ENCODE measurements at regions not wholly inside any gene's neighbourhood (a gene's known extent, or its start where the extent isn't known, plus 50 kb on each side); places are given as distances from the start of the nearest gene placed in this dataset.

DNA sequence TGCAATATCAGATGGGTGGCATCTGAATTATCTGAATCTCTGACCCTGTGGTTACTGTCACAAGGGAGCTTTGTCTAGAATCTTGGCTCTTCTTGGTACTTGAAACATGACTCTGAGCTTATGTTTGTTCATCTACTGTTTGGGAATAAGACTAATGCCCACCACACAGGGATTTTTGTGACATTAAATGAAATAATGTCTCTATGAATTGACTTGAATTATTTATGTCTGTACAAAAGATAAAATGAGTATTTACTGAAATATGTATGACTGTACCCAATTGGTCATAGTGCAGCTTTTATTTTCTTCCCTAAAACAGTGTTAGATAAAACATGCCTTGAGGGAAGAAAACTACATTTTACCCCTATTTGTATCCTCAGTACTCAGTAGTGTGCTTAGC is 87.9 kb upstream of the ZPLD1 start:
- no peak for DNase-seq (ENCODE audit: low read depth, low spot score)
- Histone ChIP-seq H3K4me1 (ENCODE audit: control insufficient read depth, extremely low read depth, insufficient read depth, low read length) (no peaks in the 10 kb centered on the region), H2AFZ (ENCODE audit: low read depth, low read length) (no peak overlapping the region), H3K27ac (ENCODE audit: insufficient read depth, low read depth, low read length) (no peak overlapping the region), H3K9me3 (replicated peaks; ENCODE audit: control insufficient read depth, insufficient read depth, low read length) (no peaks in the 10 kb centered on the region), H3K9me1 (replicated peaks; ENCODE audit: control insufficient read depth, extremely low read depth, insufficient read depth, low read length) (no peaks in the 10 kb centered on the region), H3K27me3 (ENCODE audit: control insufficient read depth in 2 of 2, insufficient read depth in 2 of 2, low read length in 2 of 2) (peaks cover 6 to 11% of the 10 kb centered on the region in 2 experiments), H3K79me2 (ENCODE audit: control insufficient read depth, insufficient read depth, low read length) (no peaks in the 10 kb centered on the region), H4K20me1 (replicated peaks; ENCODE audit: control insufficient read depth, extremely low read depth, insufficient read depth, low read length) (no peaks in the 10 kb centered on the region), H3K4me2 (ENCODE audit: insufficient read depth, low read length) (no peak overlapping the region), H3K4me3 (replicated peaks in 1 of 3; ENCODE audit: insufficient read depth in 1 of 3, low read depth in 1 of 3, low read length in 3 of 3) (no peak overlapping the region), H3K36me3 (ENCODE audit: control insufficient read depth in 2 of 2, extremely low read depth in 1 of 2, insufficient read depth in 2 of 2, low read length in 2 of 2) (no peaks in the 10 kb centered on the region), H3K9ac (replicated peaks; ENCODE audit: extremely low read depth, insufficient read depth, low read length) (no peak overlapping the region)
- dilution Hi-C loops (cut with MboI; ENCODE audit: extremely low pct_ligation_motif_present, low sequenced_read_pairs) (no loop called here), intact Hi-C loops (cut with micrococcal nuclease) (no loop called here)
- CTCF ChIA-PET, result no interaction called here
- POLR2A ChIA-PET, result no interaction called here
- no TSS peak for BruUV-seq (replicated peaks)
- TF ChIP-seq, protein P1, sequence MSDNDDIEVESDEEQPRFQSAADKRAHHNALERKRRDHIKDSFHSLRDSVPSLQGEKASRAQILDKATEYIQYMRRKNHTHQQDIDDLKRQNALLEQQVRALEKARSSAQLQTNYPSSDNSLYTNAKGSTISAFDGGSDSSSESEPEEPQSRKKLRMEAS (IDR thresholded peaks at IDR 0.05; ENCODE audit: insufficient read depth, insufficient read length), result no peak
- TF ChIP-seq POLR2A (IDR thresholded peaks at IDR 0.05; ENCODE audit: low read depth, low read length), result no peak
- no peak for TF ChIP-seq EZH2 (IDR thresholded peaks at IDR 0.05; ENCODE audit: borderline replicate concordance, low read depth, low read length, severe bottlenecking)
- TF ChIP-seq GATA2 (IDR thresholded peaks at IDR 0.05; ENCODE audit: insufficient read depth, insufficient read length, low read depth, low read length), result no peak
- TF ChIP-seq, protein P2, sequence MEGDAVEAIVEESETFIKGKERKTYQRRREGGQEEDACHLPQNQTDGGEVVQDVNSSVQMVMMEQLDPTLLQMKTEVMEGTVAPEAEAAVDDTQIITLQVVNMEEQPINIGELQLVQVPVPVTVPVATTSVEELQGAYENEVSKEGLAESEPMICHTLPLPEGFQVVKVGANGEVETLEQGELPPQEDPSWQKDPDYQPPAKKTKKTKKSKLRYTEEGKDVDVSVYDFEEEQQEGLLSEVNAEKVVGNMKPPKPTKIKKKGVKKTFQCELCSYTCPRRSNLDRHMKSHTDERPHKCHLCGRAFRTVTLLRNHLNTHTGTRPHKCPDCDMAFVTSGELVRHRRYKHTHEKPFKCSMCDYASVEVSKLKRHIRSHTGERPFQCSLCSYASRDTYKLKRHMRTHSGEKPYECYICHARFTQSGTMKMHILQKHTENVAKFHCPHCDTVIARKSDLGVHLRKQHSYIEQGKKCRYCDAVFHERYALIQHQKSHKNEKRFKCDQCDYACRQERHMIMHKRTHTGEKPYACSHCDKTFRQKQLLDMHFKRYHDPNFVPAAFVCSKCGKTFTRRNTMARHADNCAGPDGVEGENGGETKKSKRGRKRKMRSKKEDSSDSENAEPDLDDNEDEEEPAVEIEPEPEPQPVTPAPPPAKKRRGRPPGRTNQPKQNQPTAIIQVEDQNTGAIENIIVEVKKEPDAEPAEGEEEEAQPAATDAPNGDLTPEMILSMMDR (IDR thresholded peaks at IDR 0.05; ENCODE audit: extremely low read depth in 1 of 2, insufficient read depth in 1 of 2, low read depth in 1 of 2, low read length in 2 of 2), result no peak
- no peak for TF ChIP-seq MYC (IDR thresholded peaks at IDR 0.05; ENCODE audit: low read depth, low read length)
- TF ChIP-seq FOS (IDR thresholded peaks at IDR 0.05; ENCODE audit: borderline replicate concordance, insufficient read depth, low read length), result no peak
- FAIRE-seq, result no peak
